ENCODE measurements at regions not wholly inside any gene's neighbourhood (a gene's known extent, or its start where the extent isn't known, plus 50 kb on each side); places are given as distances from the start of the nearest gene placed in this dataset.

GRCh38 chr3:147655236-147655635 lies 246.1 kb downstream of the ZIC1 start:
- TF ChIP-seq, protein P1, sequence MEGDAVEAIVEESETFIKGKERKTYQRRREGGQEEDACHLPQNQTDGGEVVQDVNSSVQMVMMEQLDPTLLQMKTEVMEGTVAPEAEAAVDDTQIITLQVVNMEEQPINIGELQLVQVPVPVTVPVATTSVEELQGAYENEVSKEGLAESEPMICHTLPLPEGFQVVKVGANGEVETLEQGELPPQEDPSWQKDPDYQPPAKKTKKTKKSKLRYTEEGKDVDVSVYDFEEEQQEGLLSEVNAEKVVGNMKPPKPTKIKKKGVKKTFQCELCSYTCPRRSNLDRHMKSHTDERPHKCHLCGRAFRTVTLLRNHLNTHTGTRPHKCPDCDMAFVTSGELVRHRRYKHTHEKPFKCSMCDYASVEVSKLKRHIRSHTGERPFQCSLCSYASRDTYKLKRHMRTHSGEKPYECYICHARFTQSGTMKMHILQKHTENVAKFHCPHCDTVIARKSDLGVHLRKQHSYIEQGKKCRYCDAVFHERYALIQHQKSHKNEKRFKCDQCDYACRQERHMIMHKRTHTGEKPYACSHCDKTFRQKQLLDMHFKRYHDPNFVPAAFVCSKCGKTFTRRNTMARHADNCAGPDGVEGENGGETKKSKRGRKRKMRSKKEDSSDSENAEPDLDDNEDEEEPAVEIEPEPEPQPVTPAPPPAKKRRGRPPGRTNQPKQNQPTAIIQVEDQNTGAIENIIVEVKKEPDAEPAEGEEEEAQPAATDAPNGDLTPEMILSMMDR (IDR thresholded peaks at IDR 0.05; ENCODE audit: insufficient read depth, low read depth, low read length), result no peak
- TF ChIP-seq EZH2 (IDR thresholded peaks at IDR 0.05; ENCODE audit: insufficient read depth, low read length), result no peak
